Chondrocyte (in vitro differentiated cells): ENCODE measurements at regions not wholly inside any gene's neighbourhood (a gene's known extent, or its start where the extent isn't known, plus 50 kb on each side); places are given as distances from the start of the nearest gene placed in this dataset.

Experiments used
- DNase-seq: peaks from one replicate; pipeline ENCODE4 v3.0.0; 2021; ENCODE audit warnings: mixed read lengths, low spot score
- H3K27ac Mint-ChIP-seq: one replicate; pipeline ENCODE4 v1.8.0; 2021; ENCODE audit warnings: mild to moderate bottlenecking, moderate library complexity, mixed read lengths; ENCODE audit not compliant: unreplicated experiment
- H3K27me3 Mint-ChIP-seq: 2 replicates; pipeline ENCODE4 v1.8.0; 2021; ENCODE audit warnings: low read depth, mixed read lengths
- H3K36me3 Mint-ChIP-seq: 2 replicates; pipeline ENCODE4 v1.8.0; 2021; ENCODE audit warnings: low read depth, mixed read lengths
- H3K4me1 Mint-ChIP-seq: 2 replicates; pipeline ENCODE4 v1.8.0; 2021; ENCODE audit warnings: low read depth, mild to moderate bottlenecking, mixed read lengths
- H3K4me3 Mint-ChIP-seq: one replicate; pipeline ENCODE4 v1.8.0; 2021; ENCODE audit warnings: mild to moderate bottlenecking, moderate library complexity, mixed read lengths; ENCODE audit not compliant: unreplicated experiment
- H3K9me3 Mint-ChIP-seq: 2 replicates; pipeline ENCODE4 v1.8.0; 2021; ENCODE audit warnings: low read depth, mixed read lengths
- CTCF ChIP-seq: fragments of 200-600 bp; sonication (generic); IDR thresholded peaks from 2 replicates; pipeline ENCODE4 v1.5.0; 2021; ENCODE audit warnings: antibody characterized with exemption, mild to moderate bottlenecking, moderate library complexity

- no peaks in the 10 kb centered on the region for H3K9me3 Mint-ChIP-seq
- no peak overlapping the region for H3K27ac Mint-ChIP-seq
- H3K36me3 Mint-ChIP-seq: no peaks in the 10 kb centered on the region
- no peak for TF ChIP-seq CTCF
- no peak for DNase-seq
- H3K4me3 Mint-ChIP-seq: no peak overlapping the region
- no peaks in the 10 kb centered on the region for H3K4me1 Mint-ChIP-seq
- no peaks in the 10 kb centered on the region for H3K27me3 Mint-ChIP-seq
Observed at GRCh38 chr3:182597621-182598041, 195.7 kb upstream of the ATP11B start.

- H3K9me3 Mint-ChIP-seq: no peaks in the 10 kb centered on the region
- H3K36me3 Mint-ChIP-seq: no peaks in the 10 kb centered on the region
- H3K4me3 Mint-ChIP-seq: no peak overlapping the region
- no peak overlapping the region for H3K27ac Mint-ChIP-seq
- TF ChIP-seq CTCF: no peak
- no peaks in the 10 kb centered on the region for H3K4me1 Mint-ChIP-seq
- no peaks in the 10 kb centered on the region for H3K27me3 Mint-ChIP-seq
- DNase-seq: no peak
Observed at GRCh38 chr3:182601597-182601996, 191.7 kb upstream of the ATP11B start.

GRCh38 chr3:182603501-182603900 is 189.8 kb upstream of the ATP11B start:
- Mint-ChIP-seq H3K27me3 (no peaks in the 10 kb centered on the region), H3K4me1 (peaks cover 4% of the 10 kb centered on the region), H3K36me3 (no peaks in the 10 kb centered on the region), H3K27ac (no peak overlapping the region), H3K9me3 (no peaks in the 10 kb centered on the region), H3K4me3 (no peak overlapping the region)
- no peak for DNase-seq
- TF ChIP-seq CTCF: no peak

GRCh38 chr3:182605882-182606611 is 187.3 kb upstream of the ATP11B start:
- no peak for DNase-seq
- no peak for TF ChIP-seq CTCF
- H3K4me1 Mint-ChIP-seq: peaks cover 13% of the 10 kb centered on the region
- no peaks in the 10 kb centered on the region for H3K36me3 Mint-ChIP-seq
- no peak overlapping the region for H3K27ac Mint-ChIP-seq
- no peaks in the 10 kb centered on the region for H3K9me3 Mint-ChIP-seq
- H3K4me3 Mint-ChIP-seq: no peak overlapping the region
- H3K27me3 Mint-ChIP-seq: no peaks in the 10 kb centered on the region

- peaks cover 13% of the 10 kb centered on the region for H3K4me1 Mint-ChIP-seq
- H3K4me3 Mint-ChIP-seq: no peak overlapping the region
- no peak for TF ChIP-seq CTCF
- H3K27me3 Mint-ChIP-seq: no peaks in the 10 kb centered on the region
- no peak overlapping the region for H3K27ac Mint-ChIP-seq
- no peaks in the 10 kb centered on the region for H3K36me3 Mint-ChIP-seq
- H3K9me3 Mint-ChIP-seq: no peaks in the 10 kb centered on the region
- no peak for DNase-seq
Observed at GRCh38 chr3:182606905-182607504, 186.3 kb upstream of the ATP11B start.
